ENCODE measurements at regions not wholly inside any gene's neighbourhood (a gene's known extent, or its start where the extent isn't known, plus 50 kb on each side); places are given as distances from the start of the nearest gene placed in this dataset.

- H3K4me1 Mint-ChIP-seq, result peaks cover 14 to 35% (median 27%) of the 10 kb centered on the region in 3 donors
- H3K9me3 Mint-ChIP-seq, result peaks cover 0 to 1% (median 0%) of the 10 kb centered on the region in 7 donors
- peak overlapping the region in 3 of 6 donors; percentile 47 to 72 (median 63) for H3K27ac Mint-ChIP-seq
- peaks cover 4 to 5% of the 10 kb centered on the region in 2 donors for H3K36me3 Mint-ChIP-seq
- H3K4me3 Mint-ChIP-seq, result peak overlapping the region in 2 of 8 donors; percentile 65 to 72
- no peak for DNase-seq
- ATAC-seq (ENCODE audit: low read depth in 2 of 2), result peak in 1 of 2 donors; percentile 22
- no peaks in the 10 kb centered on the region for H3K27me3 Mint-ChIP-seq
Measured at GRCh38 chr1:173403996-173404395, 73.1 kb upstream of the PRDX6 start.

- no peak for ATAC-seq (ENCODE audit: low read depth in 2 of 2)
- Mint-ChIP-seq H3K4me3 (peak overlapping the region in 1 of 8 donors; percentile 13), H3K27ac (no peak overlapping the region), H3K36me3 (peaks cover 4 to 5% of the 10 kb centered on the region in 2 donors), H3K27me3 (no peaks in the 10 kb centered on the region), H3K4me1 (peaks cover 22 to 47% (median 36%) of the 10 kb centered on the region in 3 donors), H3K9me3 (peaks cover 0 to 1% (median 0%) of the 10 kb centered on the region in 7 donors)
- no peak for DNase-seq
Measured at GRCh38 chr1:173405281-173405680, 71.9 kb upstream of the PRDX6 start.

- peaks cover 28 to 52% (median 41%) of the 10 kb centered on the region in 3 donors for H3K4me1 Mint-ChIP-seq
- H3K4me3 Mint-ChIP-seq, result peak overlapping the region in 2 of 8 donors; percentile 13 to 61
- H3K27me3 Mint-ChIP-seq, result no peaks in the 10 kb centered on the region
- no peak for DNase-seq
- no peak overlapping the region for H3K27ac Mint-ChIP-seq
- H3K36me3 Mint-ChIP-seq, result peaks cover 4 to 5% of the 10 kb centered on the region in 2 donors
- no peak for ATAC-seq (ENCODE audit: low read depth in 2 of 2)
- H3K9me3 Mint-ChIP-seq, result peaks cover 0 to 1% (median 0%) of the 10 kb centered on the region in 7 donors
Measured at GRCh38 chr1:173405834-173406233, 71.3 kb upstream of the PRDX6 start.

GRCh38 chr1:173406783-173407230 is 70.3 kb upstream of the PRDX6 start:
- Mint-ChIP-seq H3K27me3 (no peaks in the 10 kb centered on the region), H3K27ac (peak overlapping the region; percentile 74 to 98 (median 97)), H3K9me3 (peaks cover 0 to 1% (median 0%) of the 10 kb centered on the region in 7 donors), H3K4me1 (peaks cover 29 to 60% (median 43%) of the 10 kb centered on the region in 3 donors), H3K4me3 (peak overlapping the region; percentile 82 to 98 (median 90)), H3K36me3 (peaks cover 4 to 5% of the 10 kb centered on the region in 2 donors)
- DNase-seq (no peak), ATAC-seq (ENCODE audit: low read depth in 2 of 2) (peak; percentile 13 to 22)

GRCh38 chr1:173407846-173408245 is 69.3 kb upstream of the PRDX6 start:
- peaks cover 0 to 1% (median 0%) of the 10 kb centered on the region in 7 donors for H3K9me3 Mint-ChIP-seq
- ATAC-seq (ENCODE audit: low read depth in 2 of 2) (no peak), DNase-seq (no peak)
- H3K4me3 Mint-ChIP-seq, result peak overlapping the region in 4 of 8 donors; percentile 25 to 93 (median 83)
- peaks cover 33 to 71% (median 49%) of the 10 kb centered on the region in 3 donors for H3K4me1 Mint-ChIP-seq
- peak overlapping the region in 5 of 6 donors; percentile 27 to 97 (median 88) for H3K27ac Mint-ChIP-seq
- no peaks in the 10 kb centered on the region for H3K27me3 Mint-ChIP-seq
- H3K36me3 Mint-ChIP-seq, result peaks cover 4 to 5% of the 10 kb centered on the region in 2 donors

- peaks cover 0 to 1% (median 0%) of the 10 kb centered on the region in 7 donors for H3K9me3 Mint-ChIP-seq
Measured at GRCh38 chr1:173408886-173409285, 68.2 kb upstream of the PRDX6 start.

GRCh38 chr1:173409613-173410012 is 67.5 kb upstream of the PRDX6 start:
- no peaks in the 10 kb centered on the region for H3K27me3 Mint-ChIP-seq
- no peaks in the 10 kb centered on the region for H3K9me3 Mint-ChIP-seq
- H3K27ac Mint-ChIP-seq, result peak overlapping the region; percentile 78 to 99 (median 98)
- H3K36me3 Mint-ChIP-seq, result peaks cover 4 to 5% of the 10 kb centered on the region in 2 donors
- peak overlapping the region; percentile 36 to 92 (median 76) for H3K4me3 Mint-ChIP-seq
- ATAC-seq (ENCODE audit: low read depth in 2 of 2) (peak; percentile 41 to 51), DNase-seq (peak; percentile 51)
- H3K4me1 Mint-ChIP-seq, result peaks cover 51 to 85% (median 60%) of the 10 kb centered on the region in 3 donors

More at GRCh38 chr1:173408886-173409285, 68.2 kb upstream of the PRDX6 start:
- no peak for DNase-seq
- peaks cover 44 to 81% (median 57%) of the 10 kb centered on the region in 3 donors for H3K4me1 Mint-ChIP-seq
- no peaks in the 10 kb centered on the region for H3K27me3 Mint-ChIP-seq
- H3K36me3 Mint-ChIP-seq, result peaks cover 4 to 5% of the 10 kb centered on the region in 2 donors
- ATAC-seq (ENCODE audit: low read depth in 2 of 2), result no peak
- H3K27ac Mint-ChIP-seq, result peak overlapping the region in 4 of 6 donors; percentile 39 to 98 (median 60)
- H3K4me3 Mint-ChIP-seq, result peak overlapping the region in 3 of 8 donors; percentile 41 to 61 (median 45)

- Mint-ChIP-seq H3K27me3 (no peaks in the 10 kb centered on the region), H3K36me3 (no peaks in the 10 kb centered on the region), H3K4me3 (peak overlapping the region; percentile 27 to 92 (median 84)), H3K27ac (peak overlapping the region; percentile 86 to 99 (median 98)), H3K9me3 (no peaks in the 10 kb centered on the region), H3K4me1 (peaks cover 57 to 86% (median 61%) of the 10 kb centered on the region in 3 donors)
- no peak for DNase-seq
- peak in 1 of 2 donors; percentile 5 for ATAC-seq (ENCODE audit: low read depth in 2 of 2)
Measured at GRCh38 chr1:173410133-173410793, 66.9 kb upstream of the PRDX6 start.

- ATAC-seq (ENCODE audit: low read depth in 2 of 2) (peak; percentile 62 to 63), DNase-seq (peak; percentile 63)
- no peaks in the 10 kb centered on the region for H3K27me3 Mint-ChIP-seq
- H3K36me3 Mint-ChIP-seq, result no peaks in the 10 kb centered on the region
- H3K27ac Mint-ChIP-seq, result peak overlapping the region; percentile 86 to 99 (median 98)
- no peaks in the 10 kb centered on the region for H3K9me3 Mint-ChIP-seq
- H3K4me1 Mint-ChIP-seq, result peaks cover 63 to 90% (median 67%) of the 10 kb centered on the region in 3 donors
- H3K4me3 Mint-ChIP-seq, result peak overlapping the region; percentile 27 to 91 (median 80)
Measured at GRCh38 chr1:173410794-173411236, 66.3 kb upstream of the PRDX6 start.

- H3K4me1 Mint-ChIP-seq, result peaks cover 62 to 91% (median 66%) of the 10 kb centered on the region in 3 donors
- DNase-seq (no peak), ATAC-seq (ENCODE audit: low read depth in 2 of 2) (no peak)
- H3K9me3 Mint-ChIP-seq, result no peaks in the 10 kb centered on the region
- H3K27ac Mint-ChIP-seq, result peak overlapping the region; percentile 57 to 99 (median 94)
- no peaks in the 10 kb centered on the region for H3K27me3 Mint-ChIP-seq
- H3K4me3 Mint-ChIP-seq, result peak overlapping the region in 4 of 8 donors; percentile 67 to 84 (median 80)
- H3K36me3 Mint-ChIP-seq, result no peaks in the 10 kb centered on the region
Measured at GRCh38 chr1:173411835-173412742, 65.0 kb upstream of the PRDX6 start.

GRCh38 chr1:173413271-173413707 is 63.8 kb upstream of the PRDX6 start:
- H3K36me3 Mint-ChIP-seq, result no peaks in the 10 kb centered on the region
- ATAC-seq (ENCODE audit: low read depth in 2 of 2) (peak; percentile 16 to 17), DNase-seq (no peak)
- H3K27me3 Mint-ChIP-seq, result no peaks in the 10 kb centered on the region
- peak overlapping the region in 7 of 8 donors; percentile 64 to 85 (median 83) for H3K4me3 Mint-ChIP-seq
- peaks cover 71 to 94% (median 71%) of the 10 kb centered on the region in 3 donors for H3K4me1 Mint-ChIP-seq
- peak overlapping the region; percentile 88 to 98 (median 94) for H3K27ac Mint-ChIP-seq
- no peaks in the 10 kb centered on the region for H3K9me3 Mint-ChIP-seq

- Mint-ChIP-seq H3K36me3 (no peaks in the 10 kb centered on the region), H3K4me1 (peaks cover 71 to 95% (median 72%) of the 10 kb centered on the region in 3 donors), H3K27me3 (no peaks in the 10 kb centered on the region), H3K9me3 (no peaks in the 10 kb centered on the region), H3K4me3 (peak overlapping the region; percentile 22 to 88 (median 80)), H3K27ac (peak overlapping the region; percentile 88 to 98 (median 94))
- peak; percentile 56 to 59 for ATAC-seq (ENCODE audit: low read depth in 2 of 2)
- DNase-seq, result peak; percentile 60
Measured at GRCh38 chr1:173414136-173414535, 63.0 kb upstream of the PRDX6 start.

All from naive B cell (primary cell).